PC-9 (cell line): ENCODE measurements at regions not wholly inside any gene's neighbourhood (a gene's known extent, or its start where the extent isn't known, plus 50 kb on each side); places are given as distances from the start of the nearest gene placed in this dataset.

Experiments used
- EZH2 ChIP-seq: fragments of 200-600 bp; sonication (generic); IDR thresholded peaks from 2 replicates; pipeline ENCODE4 v1.8.0; 2017; ENCODE audit warnings: antibody characterized with exemption, low read depth
- TF ChIP-seq, protein P1 (sequence below): fragments of 200-600 bp; sonication (generic); conservative IDR thresholded peaks from 2 replicates; pipeline ENCODE4 v1.6.1; 2017; ENCODE audit warnings: mixed run types, antibody characterized with exemption, mild to moderate bottlenecking, moderate library complexity

DNA sequence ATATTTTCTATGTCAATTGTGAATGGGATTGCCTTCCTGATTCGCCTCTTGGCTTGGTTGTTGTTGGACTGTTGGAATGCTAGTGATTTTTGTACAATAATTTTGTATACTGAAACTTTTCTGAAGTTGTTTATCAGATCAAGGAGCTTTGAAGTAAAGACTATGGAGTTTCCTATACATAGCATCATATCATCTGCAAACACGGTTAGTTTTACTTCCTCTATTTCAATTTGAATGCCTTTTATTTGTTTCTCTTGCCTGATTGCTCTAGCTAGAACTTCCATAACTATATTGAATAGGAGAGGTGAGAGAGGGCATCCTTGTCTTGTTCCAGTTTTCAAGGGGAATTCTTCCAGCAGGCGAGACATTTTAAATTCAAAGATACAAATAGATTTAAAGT is 226.5 kb downstream of the FBXO8 start:
- TF ChIP-seq, protein P1, sequence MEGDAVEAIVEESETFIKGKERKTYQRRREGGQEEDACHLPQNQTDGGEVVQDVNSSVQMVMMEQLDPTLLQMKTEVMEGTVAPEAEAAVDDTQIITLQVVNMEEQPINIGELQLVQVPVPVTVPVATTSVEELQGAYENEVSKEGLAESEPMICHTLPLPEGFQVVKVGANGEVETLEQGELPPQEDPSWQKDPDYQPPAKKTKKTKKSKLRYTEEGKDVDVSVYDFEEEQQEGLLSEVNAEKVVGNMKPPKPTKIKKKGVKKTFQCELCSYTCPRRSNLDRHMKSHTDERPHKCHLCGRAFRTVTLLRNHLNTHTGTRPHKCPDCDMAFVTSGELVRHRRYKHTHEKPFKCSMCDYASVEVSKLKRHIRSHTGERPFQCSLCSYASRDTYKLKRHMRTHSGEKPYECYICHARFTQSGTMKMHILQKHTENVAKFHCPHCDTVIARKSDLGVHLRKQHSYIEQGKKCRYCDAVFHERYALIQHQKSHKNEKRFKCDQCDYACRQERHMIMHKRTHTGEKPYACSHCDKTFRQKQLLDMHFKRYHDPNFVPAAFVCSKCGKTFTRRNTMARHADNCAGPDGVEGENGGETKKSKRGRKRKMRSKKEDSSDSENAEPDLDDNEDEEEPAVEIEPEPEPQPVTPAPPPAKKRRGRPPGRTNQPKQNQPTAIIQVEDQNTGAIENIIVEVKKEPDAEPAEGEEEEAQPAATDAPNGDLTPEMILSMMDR, result no peak
- no peak for TF ChIP-seq EZH2
